ENCODE measurements at regions not wholly inside any gene's neighbourhood (a gene's known extent, or its start where the extent isn't known, plus 50 kb on each side); places are given as distances from the start of the nearest gene placed in this dataset.

- H4K8ac ChIP-seq (replicated peaks; ENCODE audit: insufficient read length, low read depth, low read length): no peak overlapping the region
- H4K5ac ChIP-seq (ENCODE audit: insufficient read length, low read depth, low read length): no peak overlapping the region
- Mint-ChIP-seq H3K4me1 (no peaks in the 10 kb centered on the region), H3K4me3 (no peak overlapping the region), H3K27me3 (ENCODE audit: low read depth) (peaks cover 2% of the 10 kb centered on the region; the same call in 1 of the 2 replicates), H3K9me3 (no peaks in the 10 kb centered on the region), H3K36me3 (ENCODE audit: insufficient read depth in 1 of 3, low read depth in 3 of 3) (no peaks in the 10 kb centered on the region), H3K27ac (no peak overlapping the region)
- H2BK5ac ChIP-seq (ENCODE audit: insufficient read length, low read length): no peak overlapping the region
- no peak overlapping the region for H2BK20ac ChIP-seq (ENCODE audit: low read depth, low read length, poor library complexity, severe bottlenecking)
- no peak overlapping the region for H3T11ph ChIP-seq (ENCODE audit: low read length)
- H4K91ac ChIP-seq (ENCODE audit: insufficient read length, low read depth, low read length): no peak overlapping the region
- H2BK15ac ChIP-seq (ENCODE audit: low read depth, low read length): no peak overlapping the region
- no peaks in the 10 kb centered on the region for H3K79me2 ChIP-seq (ENCODE audit: insufficient read depth, low read length)
- H3K4me2 ChIP-seq (ENCODE audit: insufficient read depth, insufficient read length, low read length): no peak overlapping the region
- H2AFZ ChIP-seq (ENCODE audit: low read length): no peak overlapping the region
- no peak overlapping the region for H3K56ac ChIP-seq (ENCODE audit: insufficient read length, low read depth, low read length)
- H3K9ac ChIP-seq (ENCODE audit: extremely low read depth, insufficient read length, low read length): no peak overlapping the region
- no peak overlapping the region for H3K18ac ChIP-seq (ENCODE audit: insufficient read length, low read depth, low read length)
- no peaks in the 10 kb centered on the region for H3K23me2 ChIP-seq (ENCODE audit: insufficient read length, low read depth, low read length, poor library complexity, severe bottlenecking)
- no peaks in the 10 kb centered on the region for H3K27me3 ChIP-seq (ENCODE audit: insufficient read depth, low read length)
- H3K4ac ChIP-seq (ENCODE audit: low read depth, low read length): no peak overlapping the region
- no peak overlapping the region for H2BK120ac ChIP-seq (ENCODE audit: low read depth, low read length, poor library complexity, severe bottlenecking)
- H2BK12ac ChIP-seq (ENCODE audit: insufficient read length, low read depth, low read length): no peak overlapping the region
- no peak overlapping the region for H3K23ac ChIP-seq (ENCODE audit: insufficient read length, low read depth, low read length)
- TF ChIP-seq, protein P1, sequence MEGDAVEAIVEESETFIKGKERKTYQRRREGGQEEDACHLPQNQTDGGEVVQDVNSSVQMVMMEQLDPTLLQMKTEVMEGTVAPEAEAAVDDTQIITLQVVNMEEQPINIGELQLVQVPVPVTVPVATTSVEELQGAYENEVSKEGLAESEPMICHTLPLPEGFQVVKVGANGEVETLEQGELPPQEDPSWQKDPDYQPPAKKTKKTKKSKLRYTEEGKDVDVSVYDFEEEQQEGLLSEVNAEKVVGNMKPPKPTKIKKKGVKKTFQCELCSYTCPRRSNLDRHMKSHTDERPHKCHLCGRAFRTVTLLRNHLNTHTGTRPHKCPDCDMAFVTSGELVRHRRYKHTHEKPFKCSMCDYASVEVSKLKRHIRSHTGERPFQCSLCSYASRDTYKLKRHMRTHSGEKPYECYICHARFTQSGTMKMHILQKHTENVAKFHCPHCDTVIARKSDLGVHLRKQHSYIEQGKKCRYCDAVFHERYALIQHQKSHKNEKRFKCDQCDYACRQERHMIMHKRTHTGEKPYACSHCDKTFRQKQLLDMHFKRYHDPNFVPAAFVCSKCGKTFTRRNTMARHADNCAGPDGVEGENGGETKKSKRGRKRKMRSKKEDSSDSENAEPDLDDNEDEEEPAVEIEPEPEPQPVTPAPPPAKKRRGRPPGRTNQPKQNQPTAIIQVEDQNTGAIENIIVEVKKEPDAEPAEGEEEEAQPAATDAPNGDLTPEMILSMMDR (conservative IDR thresholded peaks at IDR 0.05): no peak
- no peak overlapping the region for H2AK5ac ChIP-seq (ENCODE audit: insufficient read length, low read length)
- no peaks in the 10 kb centered on the region for H3K79me1 ChIP-seq (ENCODE audit: insufficient read depth, low read depth, low read length, poor library complexity, severe bottlenecking)
- H3K27ac ChIP-seq (ENCODE audit: insufficient read length, low read depth, low read length): no peak overlapping the region
- H3K14ac ChIP-seq (ENCODE audit: insufficient read depth, low read length): no peak overlapping the region
- no peaks in the 10 kb centered on the region for H3K4me1 ChIP-seq (ENCODE audit: insufficient read depth, low read length)
- no peaks in the 10 kb centered on the region for H3K9me3 ChIP-seq (ENCODE audit: control insufficient read depth, low read depth, low read length)
- no peak for DNase-seq
- H4K20me1 ChIP-seq (ENCODE audit: control insufficient read depth, insufficient read depth, insufficient read length): no peaks in the 10 kb centered on the region
These were observed 201.2 kb downstream of the PIK3C3 start for GRCh38 chr18:42156281-42156680.
